SKM-1 (cell line): ENCODE measurements at regions not wholly inside any gene's neighbourhood (a gene's known extent, or its start where the extent isn't known, plus 50 kb on each side); places are given as distances from the start of the nearest gene placed in this dataset.

Source experiments
- DNase-seq: peaks from one replicate; lab custom pipeline; 2025; ENCODE audit not compliant: unreplicated experiment; lab: John Stamatoyannopoulos, UW

- no peak for DNase-seq
These were observed 132.8 kb upstream of the TCERG1L start for GRCh38 chr10:131444286-131444685.

- no peak for DNase-seq
These were observed 133.4 kb upstream of the TCERG1L start for GRCh38 chr10:131444862-131445461.

GRCh38 chr10:131445623-131446022 lies 134.1 kb upstream of the TCERG1L start:
- no peak for DNase-seq

- DNase-seq = no peak
These were observed 134.7 kb upstream of the TCERG1L start for GRCh38 chr10:131446171-131446570.

GRCh38 chr10:131448171-131448570 lies 136.7 kb upstream of the TCERG1L start:
- DNase-seq = no peak

GRCh38 chr10:131448883-131449282 lies 137.4 kb upstream of the TCERG1L start:
- no peak for DNase-seq

GRCh38 chr10:131450216-131450765 lies 138.8 kb upstream of the TCERG1L start:
- no peak for DNase-seq

GRCh38 chr10:131451407-131452015 lies 140.0 kb upstream of the TCERG1L start:
- no peak for DNase-seq

GRCh38 chr10:131452926-131453720 lies 141.6 kb upstream of the TCERG1L start:
- DNase-seq = no peak

- DNase-seq = no peak
These were observed 142.5 kb upstream of the TCERG1L start for GRCh38 chr10:131453721-131454634.

- DNase-seq = no peak
These were observed 144.9 kb upstream of the TCERG1L start for GRCh38 chr10:131456411-131456810.

GRCh38 chr10:131461093-131461492 lies 149.6 kb upstream of the TCERG1L start:
- no peak for DNase-seq

GRCh38 chr10:131464789-131465188 lies 153.3 kb upstream of the TCERG1L start:
- no peak for DNase-seq

- no peak for DNase-seq
These were observed 158.0 kb upstream of the TCERG1L start for GRCh38 chr10:131469551-131469950.

- DNase-seq = no peak
These were observed 162.1 kb upstream of the TCERG1L start for GRCh38 chr10:131473645-131474044.

GRCh38 chr10:131474416-131474815 lies 162.9 kb upstream of the TCERG1L start:
- no peak for DNase-seq

GRCh38 chr10:131475043-131475442 lies 163.5 kb upstream of the TCERG1L start:
- no peak for DNase-seq

- no peak for DNase-seq
These were observed 164.3 kb upstream of the TCERG1L start for GRCh38 chr10:131475803-131476202.

GRCh38 chr10:131477457-131478121 lies 166.1 kb upstream of the TCERG1L start:
- DNase-seq = no peak

GRCh38 chr10:131478377-131478989 lies 167.0 kb upstream of the TCERG1L start:
- DNase-seq = no peak
